GM19035 (cell line): ENCODE measurements at regions not wholly inside any gene's neighbourhood (a gene's known extent, or its start where the extent isn't known, plus 50 kb on each side); places are given as distances from the start of the nearest gene placed in this dataset.
"Not testable (repeated sequence)": the region's sequence is repeated elsewhere in the genome, so short reads cannot be mapped to it uniquely, and the experiment has no call there.

Experiments
- ATAC-seq: cut with Tn5 transposase; IDR thresholded peaks from one replicate; pipeline ENCODE4 v1.9.1; 2021; ENCODE audit not compliant: unreplicated experiment

- ATAC-seq = no peak
Observed at GRCh38 chr4:105025263-105026017, 121.2 kb upstream of the TET2 start.

GRCh38 chr4:105036991-105037390, 109.7 kb upstream of the TET2 start:
- no peak for ATAC-seq

DNA sequence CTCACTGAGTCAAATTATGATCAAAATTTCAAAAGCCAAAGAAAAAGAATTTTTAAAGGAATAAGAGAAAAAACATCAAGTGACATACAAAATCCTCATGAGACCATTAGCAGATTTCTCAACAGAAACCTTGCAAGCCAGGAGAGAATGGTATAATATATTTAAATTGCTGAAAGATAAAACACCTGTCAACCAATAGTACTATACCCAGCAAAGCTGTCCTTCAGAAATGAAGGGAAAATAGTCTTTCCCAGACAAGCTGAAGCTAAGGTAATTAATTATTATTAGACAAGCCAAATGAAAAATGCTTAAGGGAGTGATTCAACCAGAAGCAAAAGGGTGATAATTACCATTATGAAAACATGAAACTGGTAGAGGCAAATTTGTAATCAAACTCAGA, 104.2 kb upstream of the TET2 start:
- ATAC-seq = no peak

DNA sequence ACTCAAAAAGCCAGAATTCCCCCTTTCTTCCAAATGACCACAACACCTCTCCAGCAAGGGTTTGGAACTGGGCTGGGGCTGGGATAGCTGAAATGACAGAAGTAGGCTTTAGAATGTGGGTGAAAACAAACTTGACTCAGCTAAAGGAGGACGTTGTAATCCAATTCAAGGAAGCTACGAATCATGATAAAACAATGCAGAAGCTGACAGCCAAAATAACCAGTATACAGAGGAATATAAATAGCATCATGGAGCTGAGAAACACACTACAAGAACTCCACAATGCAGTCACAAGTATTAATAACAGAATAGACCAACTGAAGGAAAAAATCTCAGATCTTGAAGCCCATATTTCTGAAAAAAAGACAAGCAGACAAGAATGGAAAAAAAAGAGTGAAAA, 95.8 kb upstream of the TET2 start:
- ATAC-seq = no peak

DNA sequence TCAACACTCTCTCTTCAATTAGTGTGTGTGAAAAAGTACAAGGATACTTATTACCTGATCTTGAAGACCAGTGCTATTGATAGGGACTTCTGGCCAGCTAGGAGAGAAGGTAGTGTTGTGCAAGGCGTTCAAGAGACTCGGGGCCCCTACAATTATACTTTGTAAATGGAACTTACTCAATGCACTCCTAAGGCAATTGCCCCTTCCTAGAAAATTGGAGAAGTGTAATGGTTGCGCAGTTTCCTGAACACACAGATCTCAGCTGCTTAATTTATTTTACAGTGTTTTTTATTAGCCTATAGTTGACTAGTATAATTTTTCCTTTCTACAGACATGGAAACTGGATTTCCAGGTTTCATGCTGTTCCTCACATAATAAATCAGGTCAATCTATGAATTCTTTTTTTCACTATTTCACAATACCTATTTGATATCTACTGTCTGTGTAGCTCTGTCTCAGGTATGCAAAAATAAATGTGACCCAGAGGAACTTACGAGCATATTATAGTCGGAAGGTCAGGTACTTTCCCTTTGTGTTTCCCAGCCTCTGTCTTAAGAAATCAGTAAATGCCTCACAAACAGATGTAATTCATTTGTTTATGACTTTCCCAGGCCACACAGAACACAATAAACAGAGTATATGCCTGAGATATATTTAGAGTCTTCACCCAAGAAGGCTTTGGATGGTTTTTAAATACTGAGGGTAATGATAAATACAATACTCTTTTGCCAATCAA, 89.1 kb upstream of the TET2 start:
- ATAC-seq = no peak

DNA sequence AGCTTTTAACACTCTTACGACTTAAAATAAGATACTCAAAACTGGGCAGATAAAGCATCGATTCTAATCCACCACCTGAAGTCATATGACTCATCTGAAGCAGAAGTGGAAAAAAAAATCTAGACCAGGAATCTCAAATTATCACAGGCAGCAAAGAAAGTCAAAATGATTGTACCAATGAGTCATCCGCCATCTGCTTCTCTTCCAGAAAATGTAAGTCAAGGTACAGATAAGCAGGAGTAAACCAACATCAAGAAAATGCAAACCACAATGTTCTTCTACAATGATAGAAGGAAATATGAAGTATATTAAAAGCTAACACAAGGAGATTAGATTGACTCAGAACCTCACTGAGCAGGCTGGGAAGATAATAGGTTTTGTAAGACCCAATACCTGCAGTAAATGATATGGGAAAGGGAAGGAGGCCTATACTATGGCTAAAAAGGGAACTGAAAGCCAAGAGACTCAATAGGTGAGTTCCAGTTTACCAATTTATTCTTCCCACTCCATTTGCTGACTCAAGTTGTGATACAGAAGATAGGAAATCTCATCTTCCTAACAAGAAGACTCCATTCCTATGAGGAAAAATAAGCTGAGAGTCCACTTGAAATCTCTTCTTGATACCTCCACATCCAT, 88.4 kb upstream of the TET2 start:
- no peak for ATAC-seq

DNA sequence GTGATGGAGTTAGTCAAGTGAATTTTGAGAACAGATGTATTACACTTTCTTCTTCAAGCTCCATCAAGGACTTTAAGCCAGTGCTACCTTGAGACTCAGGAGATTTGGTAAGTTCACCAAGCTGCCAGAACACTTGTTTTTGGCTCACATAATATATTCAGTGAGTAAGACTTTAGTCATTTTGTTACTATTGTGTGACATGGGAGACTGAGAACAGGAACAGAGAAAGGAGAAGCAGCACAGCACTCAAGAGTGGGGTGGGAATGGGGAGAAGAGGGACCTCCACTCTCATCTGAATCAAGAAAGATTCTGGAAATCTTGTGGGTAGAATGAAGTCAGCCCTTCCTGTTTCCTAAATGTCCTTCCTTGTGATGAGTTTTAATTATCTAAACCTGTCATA, 87.3 kb upstream of the TET2 start:
- peak; percentile 20 for ATAC-seq

DNA sequence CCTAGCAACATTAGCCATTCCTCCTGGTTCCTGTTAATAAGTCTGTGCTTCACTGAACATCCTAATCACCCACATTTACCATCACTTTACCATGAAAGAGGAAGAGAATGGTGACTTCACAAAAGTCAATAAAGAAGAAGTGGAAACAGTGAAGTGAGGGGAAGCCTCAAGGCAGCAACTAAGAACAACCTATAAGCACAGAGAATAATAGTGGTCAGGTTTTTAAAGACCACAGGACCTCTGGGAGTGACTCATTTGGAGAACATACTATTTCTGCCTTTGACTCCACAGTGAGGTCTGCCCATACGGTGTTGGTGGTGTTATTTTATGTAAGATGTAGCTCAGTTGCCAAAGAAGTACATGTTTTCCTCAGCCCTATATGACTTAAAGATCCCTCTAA, 86.0 kb upstream of the TET2 start:
- peak; percentile 88 for ATAC-seq

GRCh38 chr4:105061136-105061696, 85.5 kb upstream of the TET2 start:
- ATAC-seq = peak; percentile 42

DNA sequence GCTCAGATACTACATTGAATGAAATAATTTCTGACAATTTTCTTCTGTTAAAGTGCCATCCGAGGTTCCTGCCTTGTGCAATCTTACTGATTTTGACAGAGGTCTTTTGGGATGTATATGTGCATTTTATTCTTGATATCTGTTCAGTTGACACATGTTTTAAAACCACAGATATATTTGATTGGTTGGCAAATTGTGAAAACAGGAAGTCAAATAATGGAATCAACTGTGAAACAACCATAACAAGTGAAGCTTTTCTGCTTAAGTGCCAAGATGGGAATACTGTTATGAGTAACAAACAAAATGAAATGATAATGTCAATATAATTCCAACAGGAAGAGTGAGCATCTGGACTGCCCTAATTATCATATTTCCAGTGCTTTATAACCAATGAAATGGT, 84.9 kb upstream of the TET2 start:
- no peak for ATAC-seq

- ATAC-seq = no peak
Observed at GRCh38 chr4:105066401-105066800, 80.3 kb upstream of the TET2 start.

DNA sequence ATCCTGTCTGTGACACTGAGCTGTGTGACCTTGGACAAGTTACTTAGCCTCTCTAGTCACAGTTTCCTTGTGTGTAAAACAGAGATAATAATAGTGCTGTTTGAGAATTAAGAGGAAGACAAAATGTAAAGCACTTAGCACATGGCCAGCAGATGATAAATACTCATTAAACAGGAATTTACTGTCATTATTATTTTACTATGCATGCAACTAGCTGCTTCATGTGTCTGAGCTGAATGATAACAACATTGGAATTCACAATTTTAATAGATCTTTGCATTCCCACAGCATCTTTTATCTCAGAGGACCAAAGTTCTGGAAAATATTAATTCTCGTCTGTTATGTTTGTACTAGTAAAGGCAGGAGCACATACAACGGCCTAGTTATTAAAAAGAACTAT, 79.2 kb upstream of the TET2 start:
- no peak for ATAC-seq

GRCh38 chr4:105067946-105068345, 78.7 kb upstream of the TET2 start:
- ATAC-seq = no peak

DNA sequence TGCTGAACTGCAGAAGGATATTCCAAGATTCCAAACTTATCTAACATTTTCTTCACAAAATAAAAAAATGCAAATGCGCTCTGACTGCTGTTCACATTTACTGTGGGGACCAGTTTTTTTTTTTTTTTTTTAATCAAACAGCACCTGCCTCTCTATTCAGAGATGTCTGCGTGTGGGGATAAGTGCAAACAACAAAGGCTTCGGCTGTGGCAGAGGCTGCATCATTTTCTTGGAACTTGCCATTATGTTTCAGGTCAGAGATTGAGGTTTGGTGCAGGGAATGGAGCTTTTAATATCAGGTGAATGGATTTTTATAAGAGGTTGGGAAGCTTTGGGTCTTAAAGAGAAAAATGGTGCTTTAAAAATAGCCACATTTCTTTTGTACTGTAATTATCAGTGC, 78.2 kb upstream of the TET2 start:
- ATAC-seq = no peak

DNA sequence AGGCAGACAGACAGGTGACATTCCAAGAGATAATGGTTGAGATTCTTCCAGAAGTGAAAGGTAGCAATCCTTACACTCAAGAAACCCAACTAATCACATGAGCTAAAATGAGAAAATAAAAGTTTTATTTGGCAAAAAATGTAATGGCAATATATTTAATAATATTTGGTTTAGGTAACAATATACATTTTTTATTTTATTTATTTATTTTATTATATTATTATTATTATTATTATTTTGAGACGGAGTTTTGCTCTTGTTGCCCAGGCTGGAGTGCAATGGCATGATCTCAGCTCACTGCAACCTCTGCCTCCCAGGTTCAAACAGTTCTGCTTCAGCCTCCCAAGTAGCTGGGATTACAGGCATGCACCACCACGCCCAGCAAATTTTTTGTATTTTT, 74.6 kb upstream of the TET2 start:
- not testable (repeated sequence) for ATAC-seq

- no peak for ATAC-seq
Observed at GRCh38 chr4:105074097-105074496, 72.6 kb upstream of the TET2 start.

GRCh38 chr4:105075045-105075444, 71.6 kb upstream of the TET2 start:
- no peak for ATAC-seq

DNA sequence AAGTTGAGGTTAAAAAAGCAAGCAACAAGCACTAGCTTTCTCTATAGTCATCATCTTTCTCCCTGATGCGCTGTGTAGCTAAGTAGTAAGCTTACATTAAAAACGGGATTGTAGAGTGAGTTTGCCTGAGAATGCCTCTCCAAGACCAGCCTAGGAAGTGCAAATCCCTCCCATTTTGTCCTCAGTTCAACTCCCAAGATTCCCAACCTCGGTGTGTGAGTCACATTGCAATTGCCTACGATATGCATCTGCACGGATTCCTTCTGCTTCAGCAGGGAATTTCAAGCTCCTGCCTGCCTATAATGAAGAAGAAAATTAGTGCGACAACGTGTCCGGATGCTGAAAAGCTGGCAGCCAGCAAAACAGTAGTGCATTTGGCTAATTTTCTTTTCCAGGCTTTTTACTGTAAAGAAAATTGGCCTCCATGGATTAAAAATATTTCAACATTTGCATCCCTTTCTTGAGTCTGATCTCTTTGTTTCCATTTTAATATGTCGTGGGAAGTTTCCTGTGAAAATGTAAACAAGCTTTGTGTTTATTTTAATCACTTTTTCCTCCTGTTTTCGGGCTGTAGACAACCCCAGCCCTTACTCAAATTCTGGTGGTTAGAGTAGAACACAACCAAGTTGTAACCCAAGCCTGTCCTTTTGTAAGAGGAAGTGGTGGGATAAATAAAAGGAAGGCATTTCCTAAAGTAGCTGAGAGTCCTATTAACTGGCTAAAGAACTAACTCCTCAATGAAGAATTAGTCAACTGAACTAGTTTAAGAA, 58.4 kb upstream of the TET2 start:
- ATAC-seq = no peak

- no peak for ATAC-seq
Observed at GRCh38 chr4:105092356-105092755, 54.3 kb upstream of the TET2 start.

DNA sequence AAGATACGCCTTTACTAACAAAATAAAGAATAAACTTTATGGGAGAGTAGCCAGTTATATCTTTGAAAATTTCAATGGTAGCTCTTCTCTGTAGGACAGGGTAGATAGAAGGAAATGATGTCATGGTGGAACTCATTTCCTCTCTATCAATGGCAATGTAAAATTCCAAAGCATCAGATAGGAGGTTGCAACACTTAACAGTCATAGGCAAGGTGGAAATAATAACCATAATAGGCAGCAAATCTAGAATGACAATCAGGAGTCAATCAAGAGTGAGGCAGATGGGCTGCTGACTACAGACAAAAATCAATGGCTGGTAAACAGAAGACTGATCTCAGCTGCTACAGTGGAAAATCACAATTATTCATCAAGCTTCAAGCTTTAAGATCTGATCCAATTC, 53.9 kb upstream of the TET2 start:
- no peak for ATAC-seq

DNA sequence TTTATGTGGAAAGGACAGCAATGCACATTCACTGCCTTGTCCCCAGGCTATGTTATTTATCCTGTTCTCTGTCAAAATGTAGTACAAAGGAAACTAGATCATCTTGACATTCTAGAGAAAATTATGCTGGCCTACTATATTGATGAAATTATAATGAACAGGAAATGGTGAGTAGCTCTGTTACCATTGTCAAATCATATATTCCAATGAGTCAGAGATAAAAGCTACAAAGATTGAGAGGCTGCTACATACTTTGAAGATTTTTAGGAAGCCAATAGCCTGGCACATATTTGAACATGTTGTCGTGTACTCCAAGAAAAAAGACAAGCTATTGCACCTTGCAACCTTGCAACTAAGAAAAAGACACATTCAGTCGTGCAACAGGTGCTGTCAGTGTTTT, 52.7 kb upstream of the TET2 start:
- ATAC-seq = no peak
